BE2C (cell line): ENCODE measurements at regions not wholly inside any gene's neighbourhood (a gene's known extent, or its start where the extent isn't known, plus 50 kb on each side); places are given as distances from the start of the nearest gene placed in this dataset.

ENCODE experiments used
- DNase-seq: peaks from one replicate; pipeline ENCODE4 v3.0.0-alpha.2; 2020
- H3K27me3 ChIP-seq: fragments of 250-450 bp; sonication (Bioruptor Pico); 2 replicates; pipeline ENCODE4 v1.5.1; 2020; ENCODE audit warnings: mild to moderate bottlenecking
- H3K36me3 ChIP-seq: fragments of 250-450 bp; sonication (Bioruptor Pico); 2 replicates; pipeline ENCODE4 v1.5.1; 2020; ENCODE audit warnings: mild to moderate bottlenecking
- H3K4me1 ChIP-seq: fragments of 250-450 bp; sonication (Bioruptor Pico); 2 replicates; pipeline ENCODE4 v1.5.1; 2020
- H3K4me3 ChIP-seq: 2 replicates; pipeline ENCODE4 v1.5.1; 2011; ENCODE audit warnings: low read depth, low read length
- H3K9me3 ChIP-seq: fragments of 250-450 bp; sonication (Bioruptor Pico); 2 replicates; pipeline ENCODE4 v1.5.1; 2020
- TF ChIP-seq, protein P1 (sequence below): IDR thresholded peaks from 2 replicates; pipeline ENCODE4 v1.5.1; 2012; ENCODE audit warnings: mild to moderate bottlenecking, low read depth, low read length

DNA sequence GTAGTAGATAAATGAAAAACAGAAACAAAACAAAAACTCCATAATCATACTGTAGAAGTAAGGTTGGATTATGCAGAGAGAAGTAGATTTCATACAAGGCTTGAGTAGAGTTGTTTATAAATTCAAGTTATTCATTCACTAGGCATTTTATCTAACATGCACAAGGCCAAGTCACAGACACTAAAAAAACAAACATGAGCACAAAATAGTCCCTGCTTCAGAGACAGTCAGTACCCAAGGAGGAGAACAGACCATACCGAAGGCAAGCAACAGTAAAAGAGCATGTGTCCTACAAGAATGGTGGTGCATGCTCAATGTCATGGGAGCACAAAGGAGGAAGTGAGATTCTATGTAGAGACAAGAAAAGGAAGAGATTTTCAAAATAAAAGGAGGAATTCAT is 796.5 kb upstream of the LRRC4C start:
- Histone ChIP-seq H3K27me3 (no peaks in the 10 kb centered on the region), H3K9me3 (no peaks in the 10 kb centered on the region), H3K4me3 (no peak overlapping the region), H3K4me1 (no peaks in the 10 kb centered on the region), H3K36me3 (no peaks in the 10 kb centered on the region)
- TF ChIP-seq, protein P1, sequence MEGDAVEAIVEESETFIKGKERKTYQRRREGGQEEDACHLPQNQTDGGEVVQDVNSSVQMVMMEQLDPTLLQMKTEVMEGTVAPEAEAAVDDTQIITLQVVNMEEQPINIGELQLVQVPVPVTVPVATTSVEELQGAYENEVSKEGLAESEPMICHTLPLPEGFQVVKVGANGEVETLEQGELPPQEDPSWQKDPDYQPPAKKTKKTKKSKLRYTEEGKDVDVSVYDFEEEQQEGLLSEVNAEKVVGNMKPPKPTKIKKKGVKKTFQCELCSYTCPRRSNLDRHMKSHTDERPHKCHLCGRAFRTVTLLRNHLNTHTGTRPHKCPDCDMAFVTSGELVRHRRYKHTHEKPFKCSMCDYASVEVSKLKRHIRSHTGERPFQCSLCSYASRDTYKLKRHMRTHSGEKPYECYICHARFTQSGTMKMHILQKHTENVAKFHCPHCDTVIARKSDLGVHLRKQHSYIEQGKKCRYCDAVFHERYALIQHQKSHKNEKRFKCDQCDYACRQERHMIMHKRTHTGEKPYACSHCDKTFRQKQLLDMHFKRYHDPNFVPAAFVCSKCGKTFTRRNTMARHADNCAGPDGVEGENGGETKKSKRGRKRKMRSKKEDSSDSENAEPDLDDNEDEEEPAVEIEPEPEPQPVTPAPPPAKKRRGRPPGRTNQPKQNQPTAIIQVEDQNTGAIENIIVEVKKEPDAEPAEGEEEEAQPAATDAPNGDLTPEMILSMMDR: no peak
- DNase-seq: no peak

GRCh38 chr11:42257534-42257933 is 798.1 kb upstream of the LRRC4C start:
- TF ChIP-seq, protein P1: no peak
- H3K4me3 ChIP-seq: no peak overlapping the region
- no peak for DNase-seq
- H3K4me1 ChIP-seq: no peaks in the 10 kb centered on the region
- H3K27me3 ChIP-seq: no peaks in the 10 kb centered on the region
- H3K9me3 ChIP-seq: no peaks in the 10 kb centered on the region
- no peaks in the 10 kb centered on the region for H3K36me3 ChIP-seq

GRCh38 chr11:42265072-42265471 is 805.6 kb upstream of the LRRC4C start:
- Histone ChIP-seq H3K27me3 (no peaks in the 10 kb centered on the region), H3K4me3 (no peak overlapping the region), H3K9me3 (no peaks in the 10 kb centered on the region), H3K36me3 (no peaks in the 10 kb centered on the region), H3K4me1 (no peaks in the 10 kb centered on the region)
- TF ChIP-seq, protein P1: no peak
- no peak for DNase-seq

- H3K4me1 ChIP-seq: no peaks in the 10 kb centered on the region
- no peaks in the 10 kb centered on the region for H3K27me3 ChIP-seq
- H3K9me3 ChIP-seq: no peaks in the 10 kb centered on the region
- no peak overlapping the region for H3K4me3 ChIP-seq
- TF ChIP-seq, protein P1: no peak
- H3K36me3 ChIP-seq: no peaks in the 10 kb centered on the region
- no peak for DNase-seq
Measured at GRCh38 chr11:42271306-42271705, 811.9 kb upstream of the LRRC4C start.

DNA sequence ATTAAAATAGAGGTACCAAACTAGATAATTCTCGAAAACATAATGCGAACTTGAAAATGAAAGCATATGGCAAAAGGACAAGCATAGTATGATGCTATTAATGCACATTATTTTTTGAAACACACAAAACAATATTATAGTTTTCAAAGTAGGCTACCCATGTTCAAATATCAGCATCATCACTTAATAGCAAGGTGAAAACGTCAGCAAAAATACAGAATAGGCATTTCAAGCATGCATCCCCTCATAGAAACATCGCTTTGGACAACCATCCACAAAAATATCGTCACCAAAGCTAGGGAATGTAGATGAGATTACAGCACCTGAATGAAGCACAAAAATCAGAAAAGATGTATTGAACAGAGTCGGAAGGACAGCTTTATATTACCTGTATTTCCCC is 814.5 kb upstream of the LRRC4C start:
- Histone ChIP-seq H3K4me3 (no peak overlapping the region), H3K27me3 (no peaks in the 10 kb centered on the region), H3K36me3 (no peaks in the 10 kb centered on the region), H3K9me3 (no peaks in the 10 kb centered on the region), H3K4me1 (no peaks in the 10 kb centered on the region)
- TF ChIP-seq, protein P1: no peak
- DNase-seq: no peak

DNA sequence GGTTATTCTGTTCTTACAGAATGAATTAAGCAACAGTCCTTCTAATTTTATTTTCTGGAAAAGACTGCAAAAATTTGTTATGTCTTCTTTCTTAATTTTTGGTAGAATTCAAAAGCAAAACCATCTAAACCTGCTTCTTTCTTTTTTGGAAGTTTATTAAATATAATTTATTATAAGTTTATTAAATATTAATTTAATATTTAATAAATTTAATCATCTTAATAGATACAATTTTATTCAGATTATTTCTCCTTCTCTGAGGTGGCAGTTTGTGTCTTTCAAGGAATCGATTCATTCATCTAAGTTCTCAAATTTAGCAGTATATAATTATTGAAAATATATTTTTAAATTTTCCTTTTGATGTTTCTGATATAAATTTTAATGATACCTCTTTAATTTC is 837.5 kb upstream of the LRRC4C start:
- DNase-seq: no peak
- H3K4me3 ChIP-seq: no peak overlapping the region
- TF ChIP-seq, protein P1: no peak
- H3K4me1 ChIP-seq: no peaks in the 10 kb centered on the region
- no peaks in the 10 kb centered on the region for H3K9me3 ChIP-seq
- no peaks in the 10 kb centered on the region for H3K27me3 ChIP-seq
- no peaks in the 10 kb centered on the region for H3K36me3 ChIP-seq
